ENCODE measurements at regions not wholly inside any gene's neighbourhood (a gene's known extent, or its start where the extent isn't known, plus 50 kb on each side); places are given as distances from the start of the nearest gene placed in this dataset.

- TF ChIP-seq, protein P1, sequence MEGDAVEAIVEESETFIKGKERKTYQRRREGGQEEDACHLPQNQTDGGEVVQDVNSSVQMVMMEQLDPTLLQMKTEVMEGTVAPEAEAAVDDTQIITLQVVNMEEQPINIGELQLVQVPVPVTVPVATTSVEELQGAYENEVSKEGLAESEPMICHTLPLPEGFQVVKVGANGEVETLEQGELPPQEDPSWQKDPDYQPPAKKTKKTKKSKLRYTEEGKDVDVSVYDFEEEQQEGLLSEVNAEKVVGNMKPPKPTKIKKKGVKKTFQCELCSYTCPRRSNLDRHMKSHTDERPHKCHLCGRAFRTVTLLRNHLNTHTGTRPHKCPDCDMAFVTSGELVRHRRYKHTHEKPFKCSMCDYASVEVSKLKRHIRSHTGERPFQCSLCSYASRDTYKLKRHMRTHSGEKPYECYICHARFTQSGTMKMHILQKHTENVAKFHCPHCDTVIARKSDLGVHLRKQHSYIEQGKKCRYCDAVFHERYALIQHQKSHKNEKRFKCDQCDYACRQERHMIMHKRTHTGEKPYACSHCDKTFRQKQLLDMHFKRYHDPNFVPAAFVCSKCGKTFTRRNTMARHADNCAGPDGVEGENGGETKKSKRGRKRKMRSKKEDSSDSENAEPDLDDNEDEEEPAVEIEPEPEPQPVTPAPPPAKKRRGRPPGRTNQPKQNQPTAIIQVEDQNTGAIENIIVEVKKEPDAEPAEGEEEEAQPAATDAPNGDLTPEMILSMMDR (conservative IDR thresholded peaks at IDR 0.05; ENCODE audit: low read depth, low read length): no peak
- TF ChIP-seq EZH2 (IDR thresholded peaks at IDR 0.05; ENCODE audit: borderline replicate concordance, low read depth, low read length, poor library complexity, severe bottlenecking): no peak
Measured at GRCh38 chr3:21260507-21260906, 490.5 kb downstream of the ZNF385D start.

Measured in A673 (cell line).